K562 (cell line): ENCODE measurements at regions not wholly inside any gene's neighbourhood (a gene's known extent, or its start where the extent isn't known, plus 50 kb on each side); places are given as distances from the start of the nearest gene placed in this dataset.

Experiments
- ATAC-seq: fragments of 200-7000 bp; cut with Tn5 transposase; 3 replicates; pipeline ENCODE4 v1.9.1; 2020; ENCODE audit warnings: moderate library complexity
- BruUV-seq: library from RNA; stranded (reverse); fragments of 400-500 nt; replicated peaks from 2 replicates; lab custom pipeline; 2021; lab: Mats Ljungman, UMichigan
- CTCF ChIA-PET: fragments of 300-600 bp; formaldehyde crosslinking; extraction: SDS; loops from one replicate; lab custom pipeline; 2021; ENCODE audit warnings: low intra/inter-chr PET ratio; lab: Yijun Ruan, JAX
- POLR2A ChIA-PET: fragments of 300-600, 350-650 bp; sonication (Branson Sonifier 250); formaldehyde crosslinking; extraction: SDS; loops from one replicate; lab custom pipeline; 2021; ENCODE audit warnings: antibody characterized with exemption, inconsistent platforms; lab: Yijun Ruan, JAX
- DNase-seq, 4 experiments: peaks; one replicate each; pipeline versions ENCODE4 v3.0.0 to v3.0.0-alpha.2; 2011 to 2018; ENCODE audit warnings: low spot score in 3 of 4, mixed read lengths in 3 of 4; ENCODE audit errors: extremely low read depth in 1 of 4
- FAIRE-seq: peaks from 2 replicates; lab custom pipeline; 2011; peaks lifted over from hg19 to GRCh38; lab: Jason Lieb, UNC
- H2AFZ ChIP-seq: 2 replicates; pipeline ENCODE4 v1.6.0; 2011; ENCODE audit warnings: low read depth, low read length, control low read depth, inconsistent platforms
- H3K27ac ChIP-seq: fragments of 200-600 bp; 3 replicates; pipeline ENCODE4 v1.8.0; 2011; ENCODE audit warnings: low read depth, mild to moderate bottlenecking, control low read depth, inconsistent platforms, low read length, moderate library complexity, mixed read lengths; ENCODE audit errors: extremely low read depth
- H3K27me3 ChIP-seq, 2 experiments: fragments of 300-600 bp in 1 of 2; 2 replicates in 1 of 2; 3 replicates in 1 of 2; pipeline versions ENCODE4 v1.6.0 to v1.8.0; 2011; ENCODE audit warnings: inconsistent platforms in 2 of 2, low read length in 2 of 2, mild to moderate bottlenecking in 1 of 2, mixed read lengths in 1 of 2, moderate library complexity in 1 of 2; ENCODE audit not compliant: control insufficient read depth in 2 of 2, insufficient read depth in 2 of 2
- H3K36me3 ChIP-seq: fragments of 300-600 bp; 3 replicates; pipeline ENCODE4 v1.8.0; 2011; ENCODE audit warnings: mild to moderate bottlenecking, low read length, inconsistent platforms; ENCODE audit not compliant: control insufficient read depth, insufficient read depth
- H3K4me1 ChIP-seq, 2 experiments: fragments of 200-600 bp in 1 of 2; replicated peaks in 1 of 2; 2 replicates in 1 of 2; 3 replicates in 1 of 2; pipeline versions ENCODE4 v1.5.1 to v1.8.0; 2011; ENCODE audit warnings: inconsistent platforms in 2 of 2, low read length in 2 of 2, mild to moderate bottlenecking in 1 of 2, mixed read lengths in 1 of 2, moderate library complexity in 1 of 2; ENCODE audit not compliant: control insufficient read depth in 2 of 2, insufficient read depth in 2 of 2
- H3K4me2 ChIP-seq: 2 replicates; pipeline ENCODE4 v1.6.1; 2011; ENCODE audit warnings: low read length, control low read depth, inconsistent platforms, mixed read lengths; ENCODE audit not compliant: insufficient read depth
- H3K4me3 ChIP-seq: fragments of 200-600 bp; sonication (generic), shearing (Covaris generic); 2 replicates; pipeline ENCODE4 v1.5.1; 2016; ENCODE audit warnings: control low read depth, inconsistent platforms
- H3K79me2 ChIP-seq: fragments of 200-600 bp; 3 replicates; pipeline ENCODE4 v1.8.0; 2011; ENCODE audit warnings: low read length, inconsistent platforms; ENCODE audit not compliant: control insufficient read depth, insufficient read depth
- H3K9ac ChIP-seq, 2 experiments: 2 replicates each; pipeline versions ENCODE4 v1.6.0 to v1.6.1; 2011; ENCODE audit warnings: low read depth in 2 of 2, low read length in 2 of 2, control low read depth in 1 of 2, inconsistent platforms in 1 of 2, mild to moderate bottlenecking in 1 of 2, mixed read lengths in 1 of 2; ENCODE audit not compliant: insufficient read depth in 1 of 2
- H3K9me1 ChIP-seq: one replicate; pipeline ENCODE4 v1.6.0; 2011; ENCODE audit warnings: inconsistent platforms, mild to moderate bottlenecking, low read length, moderate library complexity; ENCODE audit not compliant: control insufficient read depth, insufficient read depth
- H3K9me3 ChIP-seq: replicated peaks from 2 replicates; pipeline ENCODE4 v1.5.1; 2011; ENCODE audit warnings: low read depth, low read length, inconsistent platforms; ENCODE audit not compliant: control insufficient read depth, insufficient read depth
- H4K20me1 ChIP-seq: replicated peaks from 2 replicates; pipeline ENCODE4 v1.6.1; 2011; ENCODE audit warnings: low read length, inconsistent platforms, mixed read lengths; ENCODE audit not compliant: control insufficient read depth, insufficient read depth
- C11orf30 ChIP-seq: fragments of 450-650 bp; IDR thresholded peaks from 2 replicates; pipeline ENCODE4 v1.6.1; 2016; ENCODE audit warnings: low read depth, mild to moderate bottlenecking
- GTF2F1 ChIP-seq: IDR thresholded peaks from 2 replicates; pipeline ENCODE4 v1.6.1; 2011; ENCODE audit warnings: low read depth, low read length, improper control_type of control experiment
- NCOA1 ChIP-seq: fragments of 450-650 bp; IDR thresholded peaks from 2 replicates; pipeline ENCODE4 v1.6.1; 2016; ENCODE audit warnings: low read depth
- NKRF ChIP-seq: fragments of 450-650 bp; IDR thresholded peaks from 2 replicates; pipeline ENCODE4 v1.6.1; 2016; ENCODE audit warnings: borderline replicate concordance
- TRIM28 ChIP-seq: fragments of 450-650 bp; IDR thresholded peaks from 2 replicates; pipeline ENCODE4 v1.6.1; 2017
- whole genome bisulfite sequencing: fragments of 100-300 bp; shearing (Covaris generic); methylation state at CpG from one replicate; pipeline ENCODE4 v1.1.6; 2016; ENCODE audit warnings: low coverage, mixed read lengths; ENCODE audit not compliant: insufficient coverage; ENCODE audit errors: missing lambda C conversion rate; 5-methylcytosine and 5-hydroxymethylcytosine counted together
- in situ Hi-C: fragments of 300-500 bp; cut with MboI; formaldehyde crosslinking; loops from 4 replicates; pipeline ENCODE4 v1.15.0; 2018; ENCODE audit warnings: inconsistent platforms, mixed read lengths
- intact Hi-C: fragments of 100-400 bp; cut with micrococcal nuclease; formaldehyde crosslinking; loops from 2 replicates; pipeline ENCODE4 v1.14.2; 2022

DNA sequence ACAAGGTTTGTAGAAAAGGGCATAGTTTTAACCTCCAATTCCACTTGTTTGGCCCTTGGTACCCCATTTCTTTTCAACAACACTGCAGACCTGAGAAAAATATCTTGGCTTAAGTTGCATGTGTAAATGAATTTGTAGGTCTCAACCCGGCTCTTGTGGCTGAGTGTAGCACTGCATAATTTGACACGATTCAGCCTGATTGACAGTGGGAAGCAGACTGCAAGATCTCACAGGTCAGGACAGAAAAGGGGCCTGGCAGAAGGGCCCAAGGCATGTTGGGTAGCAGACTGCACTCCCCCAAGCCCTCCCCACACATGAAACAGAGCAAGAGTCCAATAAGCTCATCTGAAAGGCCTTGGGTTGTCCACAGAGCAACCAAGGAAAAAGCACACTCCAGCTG is 169.7 kb upstream of the SMARCA2 start:
- Histone ChIP-seq H3K4me2 (no peak overlapping the region), H3K9me1 (no peaks in the 10 kb centered on the region), H3K4me1 (no peaks in the 10 kb centered on the region), H3K4me3 (no peak overlapping the region), H3K9me3 (no peaks in the 10 kb centered on the region), H3K27me3 (no peaks in the 10 kb centered on the region), H3K79me2 (no peaks in the 10 kb centered on the region), H4K20me1 (no peaks in the 10 kb centered on the region), H2AFZ (no peak overlapping the region), H3K27ac (no peak overlapping the region), H3K9ac (no peak overlapping the region), H3K36me3 (no peaks in the 10 kb centered on the region)
- CTCF ChIA-PET = no interaction called here
- in situ Hi-C loops = no loop called here
- no peak for ATAC-seq
- 0% methylated on average over 2 of the region's 2 CpGs for WGBS
- FAIRE-seq = no peak
- DNase-seq = no peak
- intact Hi-C loops = no loop called here
- POLR2A ChIA-PET = no interaction called here
- no TSS peak for BruUV-seq
- no peak for TF ChIP-seq NKRF

DNA sequence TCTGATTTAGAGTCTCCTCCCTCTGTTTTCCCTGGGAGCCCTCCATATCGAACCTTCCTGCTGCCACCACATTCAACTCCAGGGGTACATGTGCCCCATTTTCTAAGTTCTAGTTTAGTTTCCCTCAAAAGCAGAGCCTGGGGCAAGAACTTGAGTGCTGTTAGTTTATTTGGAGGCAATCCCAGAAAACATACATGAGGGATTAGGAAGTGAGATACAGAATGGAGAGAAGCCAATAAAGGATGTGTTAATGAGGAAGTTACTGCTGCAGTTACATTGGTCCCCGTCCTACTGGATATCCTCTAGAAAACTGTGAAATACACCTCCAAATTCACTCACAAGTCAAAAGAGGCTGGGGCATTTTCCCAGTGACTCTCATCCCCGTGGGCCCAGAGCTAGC is 159.4 kb upstream of the SMARCA2 start:
- no peak overlapping the region for H2AFZ ChIP-seq
- WGBS = 0% methylated on average over 3 of the region's 3 CpGs
- no peaks in the 10 kb centered on the region for H3K9me1 ChIP-seq
- ATAC-seq (no peak), FAIRE-seq (no peak), DNase-seq (no peak)
- H3K9me3 ChIP-seq = no peaks in the 10 kb centered on the region
- CTCF ChIA-PET = no interaction called here
- no peak for TF ChIP-seq C11orf30
- TF ChIP-seq GTF2F1 = no peak
- TF ChIP-seq NCOA1 = no peak
- TF ChIP-seq TRIM28 = no peak
- in situ Hi-C loops (no loop called here), intact Hi-C loops (no loop called here)
- no peaks in the 10 kb centered on the region for H3K4me1 ChIP-seq
- no peaks in the 10 kb centered on the region for H3K36me3 ChIP-seq
- H3K79me2 ChIP-seq = no peaks in the 10 kb centered on the region
- BruUV-seq = no TSS peak
- no peak overlapping the region for H3K9ac ChIP-seq
- no peaks in the 10 kb centered on the region for H3K27me3 ChIP-seq
- no peak overlapping the region for H3K4me3 ChIP-seq
- no peak overlapping the region for H3K27ac ChIP-seq
- no peak overlapping the region for H3K4me2 ChIP-seq
- H4K20me1 ChIP-seq = no peaks in the 10 kb centered on the region
- POLR2A ChIA-PET = no interaction called here
